H7 (cell line): ENCODE measurements at regions not wholly inside any gene's neighbourhood (a gene's known extent, or its start where the extent isn't known, plus 50 kb on each side); places are given as distances from the start of the nearest gene placed in this dataset.

Source experiments
- DNase-seq: peaks from one replicate; pipeline ENCODE4 v3.0.0; 2012
- H3K27me3 ChIP-seq: 2 replicates; pipeline ENCODE4 v1.6.0; 2011; ENCODE audit warnings: mild to moderate bottlenecking, low read length; ENCODE audit not compliant: control insufficient read depth, insufficient read depth
- H3K36me3 ChIP-seq: replicated peaks from 2 replicates; pipeline ENCODE4 v1.5.1; 2011; ENCODE audit warnings: low read length; ENCODE audit not compliant: control insufficient read depth, insufficient read depth
- H3K4me3 ChIP-seq: 2 replicates; pipeline ENCODE4 v1.5.1; 2011; ENCODE audit warnings: low read depth, mild to moderate bottlenecking, control low read depth, low read length, moderate library complexity; ENCODE audit not compliant: insufficient read depth

DNA sequence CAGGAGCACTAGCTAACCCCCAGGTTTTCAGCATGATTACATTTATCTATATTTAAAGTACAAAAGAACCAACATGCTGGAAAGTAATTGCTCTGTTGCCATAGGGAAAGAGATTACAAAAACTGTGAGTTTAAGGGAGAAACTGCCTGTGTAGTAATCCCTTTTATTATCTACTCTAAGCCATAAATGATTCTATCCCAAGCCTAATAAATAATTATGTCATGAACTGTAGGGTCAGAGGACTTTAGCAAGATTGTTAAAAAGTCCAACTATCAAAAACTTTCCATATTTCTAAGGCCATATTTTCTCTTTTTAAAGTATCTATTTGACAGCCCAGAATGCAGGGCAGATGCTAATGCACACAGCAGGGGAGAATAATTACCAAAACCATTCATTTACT, 573.8 kb upstream of the MIR17HG start:
- no peak for DNase-seq
- Histone ChIP-seq H3K4me3 (no peak overlapping the region), H3K27me3 (no peaks in the 10 kb centered on the region), H3K36me3 (no peaks in the 10 kb centered on the region)

DNA sequence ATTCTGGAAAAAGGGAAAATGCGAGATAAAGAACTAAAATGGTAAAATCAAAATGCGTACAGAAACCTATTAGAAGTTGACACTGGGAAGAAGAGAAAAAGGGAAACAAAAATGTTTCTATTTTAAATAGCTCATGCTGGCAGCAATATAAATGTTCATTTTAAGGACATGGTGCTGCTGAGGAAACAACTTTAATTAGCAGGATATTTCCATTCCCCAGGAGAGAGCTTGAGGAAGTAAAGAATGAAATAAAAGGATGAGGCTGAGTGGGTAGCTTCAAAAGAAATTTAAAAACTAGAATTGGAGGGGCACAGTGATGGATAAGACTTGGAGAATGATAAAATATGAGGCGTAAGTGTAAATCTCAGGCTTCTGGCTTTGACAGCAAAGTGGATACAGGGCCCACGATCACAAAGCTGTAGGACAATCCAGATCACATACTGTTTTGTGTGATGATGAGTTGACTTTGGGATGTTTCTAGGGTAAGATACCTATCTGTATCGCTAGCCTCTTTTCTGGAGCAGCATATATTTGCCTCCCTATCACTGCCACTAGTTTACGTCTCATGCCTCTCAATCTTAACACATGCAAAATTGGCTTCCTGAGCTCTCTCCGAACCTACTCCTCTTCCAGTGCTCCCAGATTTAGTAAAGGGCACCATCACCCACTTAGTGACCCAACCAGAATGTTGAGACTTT, 571.3 kb upstream of the MIR17HG start:
- no peaks in the 10 kb centered on the region for H3K27me3 ChIP-seq
- DNase-seq = no peak
- H3K4me3 ChIP-seq = no peak overlapping the region
- no peaks in the 10 kb centered on the region for H3K36me3 ChIP-seq

DNA sequence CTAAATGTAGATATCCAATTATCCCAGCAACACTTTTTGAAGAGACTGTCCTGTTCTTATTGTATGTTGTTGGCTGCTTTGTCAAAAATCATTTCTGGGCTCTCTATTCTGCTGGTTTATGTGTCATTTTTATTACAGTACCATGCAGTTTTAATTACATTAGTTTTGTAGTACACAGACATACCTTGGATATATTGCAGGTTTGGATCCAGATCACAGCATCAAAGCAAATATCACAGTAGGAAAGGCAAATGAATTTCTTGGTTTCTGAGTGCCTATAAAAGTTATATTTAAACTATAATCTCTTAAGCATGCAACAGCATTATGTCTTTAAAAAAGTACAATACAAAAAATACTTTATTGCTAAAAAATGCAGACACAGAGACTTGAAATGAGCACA, 564.2 kb upstream of the MIR17HG start:
- no peaks in the 10 kb centered on the region for H3K36me3 ChIP-seq
- H3K27me3 ChIP-seq = no peaks in the 10 kb centered on the region
- DNase-seq = no peak
- no peak overlapping the region for H3K4me3 ChIP-seq

DNA sequence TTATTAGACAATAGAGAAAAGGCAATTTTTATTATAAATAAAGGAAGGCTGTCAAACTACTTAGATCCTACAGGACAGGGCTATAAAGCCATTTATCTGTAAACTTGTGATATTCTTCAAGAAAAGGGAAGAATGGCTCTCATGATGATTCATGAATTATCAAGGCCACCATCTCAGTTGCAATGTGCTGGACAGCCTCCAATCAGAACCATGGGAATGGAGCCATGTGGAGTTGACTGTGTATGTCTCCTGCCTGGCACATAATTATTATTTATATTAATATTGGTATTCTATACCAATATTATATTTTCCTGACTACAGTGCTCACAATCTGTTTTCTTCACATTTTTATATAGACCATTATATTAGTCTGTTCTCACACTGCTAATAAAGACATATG, 560.5 kb upstream of the MIR17HG start:
- Histone ChIP-seq H3K4me3 (no peak overlapping the region), H3K27me3 (no peaks in the 10 kb centered on the region), H3K36me3 (no peaks in the 10 kb centered on the region)
- no peak for DNase-seq

DNA sequence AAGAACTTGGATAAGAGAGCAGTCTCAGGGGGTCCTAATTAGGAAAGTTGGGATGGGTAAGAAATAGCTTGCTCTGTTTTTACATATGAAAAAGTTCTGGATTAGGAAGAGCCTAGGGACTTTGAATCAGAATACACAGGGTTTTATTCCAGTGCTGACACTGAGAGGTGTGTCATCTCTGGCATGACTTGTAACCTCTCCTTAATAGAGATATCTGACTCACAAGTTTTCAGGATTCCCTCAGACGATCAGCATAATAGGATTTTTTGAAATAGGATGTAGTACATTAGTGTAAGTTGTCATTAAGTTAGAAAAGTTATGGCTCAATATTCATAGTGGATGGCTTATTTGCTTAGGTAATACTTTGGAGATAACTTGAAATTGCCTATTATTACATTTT, 555.2 kb upstream of the MIR17HG start:
- no peak overlapping the region for H3K4me3 ChIP-seq
- no peaks in the 10 kb centered on the region for H3K27me3 ChIP-seq
- H3K36me3 ChIP-seq = no peaks in the 10 kb centered on the region
- no peak for DNase-seq

DNA sequence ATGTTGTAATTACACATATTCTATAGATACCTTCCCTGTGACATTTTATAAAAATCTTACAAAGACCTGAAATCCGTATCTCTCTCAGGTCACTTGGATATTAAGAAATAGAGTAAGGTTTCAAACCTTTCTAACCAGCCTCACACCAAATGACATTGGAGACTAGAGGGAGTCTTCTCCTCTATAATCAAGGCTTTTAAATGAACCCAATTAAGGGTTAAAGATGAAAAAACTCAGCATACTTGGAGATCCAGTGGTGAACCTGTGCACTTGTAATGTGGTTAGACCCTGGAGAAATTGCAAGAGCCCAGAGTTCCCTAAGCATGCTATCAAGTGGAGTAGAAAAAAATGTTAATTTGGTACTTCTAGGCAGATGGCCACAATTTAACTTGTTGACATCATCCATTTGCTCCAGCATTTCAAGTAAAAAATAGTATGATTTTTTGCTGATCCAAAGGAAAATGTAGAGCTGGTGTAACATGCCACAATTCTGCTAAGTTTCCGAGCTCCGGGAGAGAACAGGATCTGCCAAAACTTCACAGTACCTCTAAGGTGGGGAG, 554.1 kb upstream of the MIR17HG start:
- no peak overlapping the region for H3K4me3 ChIP-seq
- DNase-seq = no peak
- H3K27me3 ChIP-seq = no peaks in the 10 kb centered on the region
- H3K36me3 ChIP-seq = no peaks in the 10 kb centered on the region

DNA sequence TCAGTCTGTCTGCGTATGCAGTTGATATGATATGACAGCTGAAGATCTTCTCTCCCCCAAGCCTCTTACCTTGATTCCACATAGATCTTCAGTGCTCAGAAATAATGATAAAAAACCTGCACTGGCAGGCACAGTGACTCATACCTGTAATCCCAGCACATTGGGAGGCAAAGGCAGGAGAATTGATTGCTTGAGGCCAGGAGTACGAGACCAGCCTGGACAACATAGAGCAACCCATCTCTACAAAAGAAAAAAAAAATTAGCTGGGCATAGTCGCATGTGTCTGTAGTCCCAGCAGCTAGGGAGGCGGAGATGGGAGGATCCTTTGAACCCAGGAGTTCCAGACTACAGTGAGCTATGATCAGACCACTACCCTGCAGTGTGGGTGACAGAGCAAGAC, 551.0 kb upstream of the MIR17HG start:
- Histone ChIP-seq H3K36me3 (no peaks in the 10 kb centered on the region), H3K4me3 (no peak overlapping the region), H3K27me3 (no peaks in the 10 kb centered on the region)
- DNase-seq = no peak

DNA sequence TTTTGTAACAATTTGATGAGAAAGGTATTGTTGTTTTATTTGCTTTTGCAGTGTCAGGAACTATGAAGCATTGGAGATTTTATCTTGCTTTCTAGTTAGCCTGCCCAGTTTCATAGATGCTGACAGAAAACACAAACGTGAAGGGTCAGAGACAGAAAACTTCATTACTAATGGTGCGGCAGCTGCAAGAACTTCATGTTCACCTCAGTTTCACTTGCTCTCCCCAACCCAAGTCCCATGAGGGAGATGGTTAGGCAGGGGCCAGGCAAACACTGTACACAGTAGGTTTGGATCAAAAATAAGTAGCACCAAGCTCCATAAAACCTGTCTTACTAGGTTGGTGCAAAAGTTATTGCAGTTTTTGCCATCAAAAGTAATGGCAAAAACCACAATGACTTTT, 550.2 kb upstream of the MIR17HG start:
- H3K4me3 ChIP-seq = no peak overlapping the region
- H3K27me3 ChIP-seq = no peaks in the 10 kb centered on the region
- DNase-seq = no peak
- H3K36me3 ChIP-seq = no peaks in the 10 kb centered on the region

DNA sequence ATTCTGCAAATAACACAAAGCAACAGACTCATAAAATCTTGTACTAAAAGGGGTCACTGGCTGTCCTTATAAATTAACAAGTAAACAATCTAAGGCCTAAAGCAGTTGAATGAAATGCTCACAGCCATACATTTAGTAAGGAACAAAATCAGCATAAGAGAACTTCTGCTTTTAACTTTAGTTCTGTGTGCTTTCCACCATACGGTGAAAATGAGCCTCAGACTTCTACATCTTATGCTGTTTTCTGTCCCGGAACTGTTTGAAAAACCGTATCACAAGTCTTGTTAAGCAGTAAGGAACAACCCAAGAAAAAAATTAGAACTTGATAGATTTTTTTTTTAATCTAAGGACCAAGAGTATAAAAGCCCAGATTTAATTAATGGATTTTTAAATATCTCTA, 549.1 kb upstream of the MIR17HG start:
- no peaks in the 10 kb centered on the region for H3K36me3 ChIP-seq
- no peak overlapping the region for H3K4me3 ChIP-seq
- DNase-seq = no peak
- H3K27me3 ChIP-seq = no peaks in the 10 kb centered on the region

DNA sequence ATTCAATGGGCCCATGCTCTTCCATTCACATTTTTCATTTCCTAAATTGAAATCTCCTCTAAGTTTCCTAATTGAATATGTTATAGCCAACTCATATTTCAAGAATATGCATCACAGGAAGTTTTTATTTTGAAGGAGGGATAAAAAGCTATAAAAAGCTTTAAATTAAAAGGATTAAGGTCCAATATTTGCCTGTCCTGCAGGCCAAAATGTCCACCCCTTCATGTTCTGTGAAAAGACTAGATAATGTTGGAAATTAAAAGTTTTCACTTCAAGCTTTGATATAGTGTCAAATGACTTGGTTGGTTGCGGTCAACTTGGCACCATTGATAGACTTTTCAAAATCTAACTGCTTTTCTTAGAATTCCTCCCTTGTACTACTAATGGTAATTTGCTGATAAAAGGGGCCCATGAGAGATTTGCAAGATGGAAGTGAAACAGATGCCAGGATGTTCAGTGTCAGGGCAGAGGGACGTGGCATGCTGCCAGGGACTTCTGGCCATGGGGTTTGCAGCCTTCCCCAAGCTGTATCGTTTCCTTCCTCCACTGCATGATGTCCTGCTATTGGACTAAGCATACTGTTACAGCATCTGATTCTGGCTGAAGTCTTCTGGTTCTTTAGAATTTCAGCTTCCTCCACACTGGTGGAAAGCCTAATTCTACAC, 547.3 kb upstream of the MIR17HG start:
- no peak overlapping the region for H3K4me3 ChIP-seq
- no peaks in the 10 kb centered on the region for H3K27me3 ChIP-seq
- no peaks in the 10 kb centered on the region for H3K36me3 ChIP-seq
- DNase-seq = no peak

DNA sequence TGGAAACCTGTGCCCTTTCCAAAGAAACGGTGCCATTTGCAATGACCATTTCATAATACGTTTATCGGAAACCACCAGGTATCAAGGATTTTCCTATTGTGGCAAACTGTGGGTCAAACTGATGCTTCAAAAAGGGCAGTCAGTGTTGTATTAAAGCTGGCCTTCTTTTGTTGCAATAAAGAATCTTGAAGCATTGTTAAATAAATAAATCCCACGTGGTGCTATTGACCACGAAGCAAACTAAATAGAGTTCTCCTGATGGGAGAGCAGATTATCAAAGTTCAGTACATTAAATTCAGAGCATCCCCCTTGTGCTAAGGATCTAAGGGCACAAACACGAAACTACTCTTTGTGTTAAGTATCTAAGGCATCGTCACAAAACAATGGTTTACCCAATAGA, 545.9 kb upstream of the MIR17HG start:
- Histone ChIP-seq H3K36me3 (no peaks in the 10 kb centered on the region), H3K4me3 (no peak overlapping the region), H3K27me3 (no peaks in the 10 kb centered on the region)
- no peak for DNase-seq

DNA sequence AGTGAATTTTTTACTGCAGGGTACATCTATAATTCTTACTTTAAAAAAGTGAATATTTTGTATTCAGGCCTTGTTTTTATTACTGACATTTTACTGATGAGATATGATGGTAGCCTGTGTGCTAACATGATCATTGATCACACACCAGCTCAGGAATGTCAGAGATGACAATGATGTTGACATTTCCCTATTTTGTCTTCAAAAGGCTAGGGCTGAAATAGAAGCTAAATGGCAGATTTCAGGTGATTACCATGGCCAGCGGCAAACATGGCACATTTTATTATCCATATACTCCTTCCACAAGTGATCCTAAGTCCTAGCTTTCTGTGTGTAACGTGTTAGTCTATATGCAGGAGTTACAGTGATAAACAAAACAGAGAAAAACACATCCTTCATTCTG, 544.3 kb upstream of the MIR17HG start:
- Histone ChIP-seq H3K36me3 (no peaks in the 10 kb centered on the region), H3K27me3 (no peaks in the 10 kb centered on the region), H3K4me3 (no peak overlapping the region)
- no peak for DNase-seq

DNA sequence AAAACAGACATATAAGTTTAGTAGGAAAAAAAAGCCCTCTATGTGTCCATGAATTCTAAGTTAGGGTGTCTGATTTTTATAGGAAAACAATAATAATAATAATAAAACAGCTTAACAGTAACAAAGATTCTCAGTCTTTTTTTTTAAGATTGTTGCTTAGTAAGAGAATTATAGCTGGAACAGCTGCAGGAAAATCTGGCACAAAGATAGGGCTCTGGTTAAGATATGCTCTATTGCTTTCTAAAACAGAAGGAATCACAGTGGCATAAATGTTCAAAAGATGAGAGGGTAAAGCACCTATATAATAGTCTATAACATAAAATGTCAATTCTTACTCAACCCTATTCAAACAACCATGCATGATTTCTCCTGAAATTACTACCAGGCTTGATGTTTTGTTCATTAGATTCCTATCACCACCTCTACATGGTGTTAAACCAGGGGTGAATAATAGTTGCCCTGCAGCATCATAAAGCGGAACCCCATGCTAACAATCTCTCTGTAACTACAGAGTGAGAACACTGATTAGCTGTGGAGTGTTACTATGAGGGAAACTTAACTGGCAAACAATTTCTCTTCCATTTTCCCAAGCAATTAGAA, 541.4 kb upstream of the MIR17HG start:
- Histone ChIP-seq H3K27me3 (no peaks in the 10 kb centered on the region), H3K4me3 (no peak overlapping the region), H3K36me3 (no peaks in the 10 kb centered on the region)
- DNase-seq = no peak

DNA sequence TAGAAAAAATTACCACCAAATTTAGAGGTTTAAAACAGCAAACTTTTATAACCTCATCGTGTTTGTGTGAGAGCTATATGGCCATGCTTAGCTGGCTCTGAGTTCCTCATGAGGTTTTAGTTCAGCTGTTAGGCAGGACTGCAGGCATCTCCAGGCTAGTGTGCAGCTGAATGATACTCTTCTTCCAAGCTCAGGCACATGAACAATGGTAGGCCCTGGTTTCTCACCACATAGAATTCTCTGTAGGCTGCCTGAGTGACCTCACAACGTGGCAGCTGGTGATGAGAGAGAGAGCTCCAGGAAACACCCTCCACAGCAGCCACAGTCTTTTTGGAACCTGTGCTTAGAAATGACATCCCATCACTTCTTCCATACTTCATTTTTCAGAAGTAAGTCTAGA, 540.6 kb upstream of the MIR17HG start:
- Histone ChIP-seq H3K27me3 (no peaks in the 10 kb centered on the region), H3K4me3 (no peak overlapping the region), H3K36me3 (no peaks in the 10 kb centered on the region)
- no peak for DNase-seq

DNA sequence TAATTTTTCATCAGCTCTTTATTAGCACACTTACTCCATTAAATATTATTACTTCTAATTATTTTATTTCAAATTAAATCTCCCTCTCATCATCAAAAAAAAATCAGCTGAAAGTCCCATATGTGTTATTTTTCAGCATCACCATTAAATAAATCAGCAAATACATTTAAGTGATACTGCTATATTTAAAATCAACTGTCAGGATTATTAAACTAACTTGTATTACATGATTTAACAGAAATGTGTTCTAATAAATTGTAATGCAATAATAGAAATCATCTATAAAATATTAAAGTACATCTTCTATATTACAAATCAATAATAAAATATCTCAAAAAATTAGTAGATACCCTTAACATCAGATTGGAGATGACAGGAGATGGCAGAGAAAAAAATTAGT, 538.6 kb upstream of the MIR17HG start:
- no peak overlapping the region for H3K4me3 ChIP-seq
- no peak for DNase-seq
- H3K36me3 ChIP-seq = no peaks in the 10 kb centered on the region
- H3K27me3 ChIP-seq = no peaks in the 10 kb centered on the region
